Lower lobe of right lung (tissue), 2 donors: ENCODE measurements at regions not wholly inside any gene's neighbourhood (a gene's known extent, or its start where the extent isn't known, plus 50 kb on each side); places are given as distances from the start of the nearest gene placed in this dataset.

Experiments used
- ATAC-seq, 2 donors: fragments of 200-7000 bp; cut with Tn5 transposase; one replicate each; pipeline ENCODE4 v1.9.1; 2020 to 2022; ENCODE audit warnings: mild to moderate bottlenecking in 2 of 2, moderate library complexity in 2 of 2
- DNase-seq: peaks from one replicate; pipeline ENCODE4 v3.0.0-alpha.2; 2020
- H3K27ac ChIP-seq: fragments of 200-600 bp; one replicate; pipeline ENCODE4 v1.8.0; 2022
- H3K27me3 ChIP-seq: fragments of 200-600 bp; one replicate; pipeline ENCODE4 v1.8.0; 2022; ENCODE audit warnings: low read depth
- H3K36me3 ChIP-seq: fragments of 200-600 bp; one replicate; pipeline ENCODE4 v1.8.0; 2022; ENCODE audit warnings: mild to moderate bottlenecking
- H3K4me1 ChIP-seq: fragments of 200-600 bp; one replicate; pipeline ENCODE4 v1.8.0; 2022
- H3K4me3 ChIP-seq: fragments of 200-600 bp; one replicate; pipeline ENCODE4 v1.8.0; 2022; ENCODE audit warnings: mild to moderate bottlenecking
- H3K9me3 ChIP-seq: fragments of 200-600 bp; one replicate; pipeline ENCODE4 v1.8.0; 2022
- intact Hi-C: fragments of 100-400 bp; cut with DNase I; formaldehyde crosslinking; loops from one replicate; pipeline ENCODE4 v1.11.0; 2022
- TF ChIP-seq, protein P1 (sequence below): fragments of 200-600 bp; IDR thresholded peaks from one replicate; pipeline ENCODE4 v1.8.0; 2022; ENCODE audit warnings: antibody characterized with exemption, mild to moderate bottlenecking
- donor health status: DM: no; HTN: yes; CAD: no; lungs with severe emphysema.

DNA sequence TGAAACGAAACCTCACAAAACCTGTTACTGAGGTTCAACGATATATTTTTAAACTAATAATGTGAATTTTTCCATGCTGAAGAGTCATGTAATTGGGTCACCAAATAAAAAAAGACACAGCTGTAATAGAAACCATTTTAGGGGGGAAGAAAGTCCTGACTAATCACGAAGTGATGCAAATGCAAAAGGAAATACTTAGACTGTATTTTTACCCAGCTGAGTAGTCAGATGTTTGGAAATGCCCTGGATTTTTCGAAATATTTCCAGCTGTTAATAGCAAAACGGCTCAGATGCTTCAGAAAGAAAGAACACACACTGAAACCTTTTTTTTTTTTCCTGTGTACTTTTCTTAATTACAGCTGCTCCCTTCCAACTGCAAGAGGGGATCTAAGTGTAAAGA, 210.3 kb downstream of the SETD4 start:
- H3K27me3 ChIP-seq = no peaks in the 10 kb centered on the region
- H3K36me3 ChIP-seq = no peaks in the 10 kb centered on the region
- TF ChIP-seq, protein P1, sequence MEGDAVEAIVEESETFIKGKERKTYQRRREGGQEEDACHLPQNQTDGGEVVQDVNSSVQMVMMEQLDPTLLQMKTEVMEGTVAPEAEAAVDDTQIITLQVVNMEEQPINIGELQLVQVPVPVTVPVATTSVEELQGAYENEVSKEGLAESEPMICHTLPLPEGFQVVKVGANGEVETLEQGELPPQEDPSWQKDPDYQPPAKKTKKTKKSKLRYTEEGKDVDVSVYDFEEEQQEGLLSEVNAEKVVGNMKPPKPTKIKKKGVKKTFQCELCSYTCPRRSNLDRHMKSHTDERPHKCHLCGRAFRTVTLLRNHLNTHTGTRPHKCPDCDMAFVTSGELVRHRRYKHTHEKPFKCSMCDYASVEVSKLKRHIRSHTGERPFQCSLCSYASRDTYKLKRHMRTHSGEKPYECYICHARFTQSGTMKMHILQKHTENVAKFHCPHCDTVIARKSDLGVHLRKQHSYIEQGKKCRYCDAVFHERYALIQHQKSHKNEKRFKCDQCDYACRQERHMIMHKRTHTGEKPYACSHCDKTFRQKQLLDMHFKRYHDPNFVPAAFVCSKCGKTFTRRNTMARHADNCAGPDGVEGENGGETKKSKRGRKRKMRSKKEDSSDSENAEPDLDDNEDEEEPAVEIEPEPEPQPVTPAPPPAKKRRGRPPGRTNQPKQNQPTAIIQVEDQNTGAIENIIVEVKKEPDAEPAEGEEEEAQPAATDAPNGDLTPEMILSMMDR = no peak
- no peaks in the 10 kb centered on the region for H3K9me3 ChIP-seq
- intact Hi-C loops = no loop called here
- no peak overlapping the region for H3K27ac ChIP-seq
- DNase-seq (no peak), ATAC-seq (no peak)
- H3K4me3 ChIP-seq = no peak overlapping the region
- peaks cover 5% of the 10 kb centered on the region for H3K4me1 ChIP-seq

DNA sequence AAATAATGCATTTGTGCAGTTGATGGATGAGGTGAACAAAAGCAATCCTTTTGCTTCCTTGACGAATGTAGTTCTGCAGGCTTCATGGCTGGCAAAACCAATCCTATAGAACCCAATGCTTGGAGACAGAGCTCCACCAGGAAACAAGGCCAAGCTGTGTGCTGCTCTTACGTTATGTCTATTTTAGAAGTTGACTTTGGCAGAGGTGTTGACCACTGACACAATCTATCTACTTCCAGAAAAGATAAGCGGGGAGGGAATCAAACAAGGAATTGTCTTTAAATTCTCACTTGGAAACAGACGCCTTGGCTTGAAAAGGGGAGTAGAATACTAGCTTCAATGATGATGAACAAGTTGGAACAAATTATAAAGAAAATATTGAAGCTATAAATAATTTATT, 211.2 kb downstream of the SETD4 start:
- peaks cover 5% of the 10 kb centered on the region for H3K4me1 ChIP-seq
- no peaks in the 10 kb centered on the region for H3K9me3 ChIP-seq
- H3K4me3 ChIP-seq = no peak overlapping the region
- H3K27me3 ChIP-seq = no peaks in the 10 kb centered on the region
- DNase-seq (no peak), ATAC-seq (no peak)
- intact Hi-C loops = no loop called here
- no peaks in the 10 kb centered on the region for H3K36me3 ChIP-seq
- no peak overlapping the region for H3K27ac ChIP-seq
- TF ChIP-seq, protein P1 = no peak

DNA sequence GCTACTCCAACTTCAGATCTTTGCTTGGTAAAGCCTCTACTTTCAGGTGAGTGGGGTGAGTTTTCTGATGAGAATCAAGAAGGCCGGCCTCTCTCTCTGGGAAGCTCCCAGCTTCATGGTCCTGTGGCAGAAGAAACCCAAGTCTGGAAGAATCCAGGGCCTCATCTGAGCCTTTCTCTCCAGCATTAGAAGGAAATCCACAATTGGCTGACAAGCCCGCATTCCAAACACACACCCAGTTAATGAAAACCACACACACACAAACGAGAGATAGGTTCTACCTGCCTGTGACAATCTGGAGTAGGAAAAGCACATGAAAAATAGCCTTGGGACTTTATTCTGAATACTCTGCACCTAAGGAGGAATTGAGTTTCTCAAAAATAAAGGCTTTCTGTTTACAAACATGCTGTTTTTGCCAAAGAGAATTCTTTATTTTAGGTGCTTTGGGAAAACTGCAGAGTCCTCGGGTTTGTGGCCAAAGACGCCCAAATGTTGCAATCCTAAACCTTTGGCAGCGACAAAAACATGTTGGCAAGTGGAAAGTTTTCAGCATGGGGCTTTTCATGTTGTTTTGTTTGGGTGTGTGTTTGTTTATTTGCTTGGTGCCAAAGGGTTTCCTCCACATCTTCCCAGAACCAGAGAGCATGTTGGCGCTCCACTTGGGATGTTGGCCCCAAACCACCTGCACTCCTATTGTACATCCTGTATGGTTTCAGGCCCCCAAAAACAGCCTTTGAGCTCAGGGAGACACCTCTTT, 216.2 kb downstream of the SETD4 start:
- Histone ChIP-seq H3K27me3 (no peaks in the 10 kb centered on the region), H3K27ac (no peak overlapping the region), H3K9me3 (no peaks in the 10 kb centered on the region), H3K4me1 (no peaks in the 10 kb centered on the region), H3K36me3 (no peaks in the 10 kb centered on the region), H3K4me3 (no peak overlapping the region)
- no peak for ATAC-seq
- TF ChIP-seq, protein P1 = no peak
- DNase-seq = no peak
- intact Hi-C loops = no loop called here

DNA sequence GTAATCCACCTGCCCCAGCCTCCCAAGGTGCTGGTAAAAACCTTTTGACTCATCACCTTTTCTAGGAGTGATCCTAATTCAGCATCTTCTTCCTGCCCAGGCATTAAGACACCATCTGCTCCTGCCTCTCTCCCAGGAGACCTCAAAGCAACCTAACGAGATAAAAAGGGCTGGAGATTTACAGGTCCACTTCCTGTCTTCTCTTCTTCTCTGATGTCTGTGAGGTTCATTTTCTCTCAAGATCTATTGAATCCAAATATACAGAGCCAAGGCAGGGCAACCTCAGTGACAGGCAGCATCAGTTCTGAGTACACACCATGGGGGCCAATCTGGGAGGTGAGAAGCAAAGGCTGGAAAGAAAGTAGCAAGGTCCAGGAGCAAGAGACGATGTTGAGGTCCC, 219.4 kb downstream of the SETD4 start:
- TF ChIP-seq, protein P1 = no peak
- H3K4me3 ChIP-seq = no peak overlapping the region
- H3K27me3 ChIP-seq = no peaks in the 10 kb centered on the region
- no peaks in the 10 kb centered on the region for H3K36me3 ChIP-seq
- ATAC-seq (no peak), DNase-seq (no peak)
- H3K9me3 ChIP-seq = no peaks in the 10 kb centered on the region
- intact Hi-C loops = no loop called here
- no peaks in the 10 kb centered on the region for H3K4me1 ChIP-seq
- no peak overlapping the region for H3K27ac ChIP-seq

DNA sequence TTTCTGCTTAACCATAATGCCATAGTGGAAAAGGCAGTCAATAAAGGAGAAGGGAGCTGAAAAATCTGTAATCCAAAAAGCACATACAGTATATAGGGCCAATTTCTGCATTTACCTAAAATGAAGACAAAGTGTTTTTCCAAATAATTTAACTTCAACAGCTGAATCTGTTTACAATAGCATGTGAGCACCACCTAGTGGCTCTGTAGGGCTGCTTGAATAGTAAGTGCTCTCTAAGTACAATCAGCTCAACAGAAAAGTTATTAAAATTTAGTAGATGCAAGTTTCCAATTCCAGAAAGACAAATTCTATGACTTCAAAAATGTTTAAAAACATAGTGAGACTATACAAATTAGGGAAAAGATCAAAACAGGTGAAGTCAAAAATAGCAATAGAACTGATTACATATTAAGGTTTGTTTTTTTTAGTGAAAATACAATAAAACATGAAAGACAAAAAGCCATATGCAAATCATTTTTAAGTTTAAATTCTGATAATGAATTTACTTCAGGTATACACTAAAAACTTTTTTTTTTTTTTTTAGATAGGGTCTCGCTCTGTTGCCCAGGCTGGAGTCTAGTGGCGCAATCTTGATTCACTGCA, 220.0 kb downstream of the SETD4 start:
- no peak overlapping the region for H3K4me3 ChIP-seq
- ATAC-seq (peak; percentile 68 to 69), DNase-seq (peak; percentile 50)
- H3K36me3 ChIP-seq = no peaks in the 10 kb centered on the region
- H3K4me1 ChIP-seq = no peaks in the 10 kb centered on the region
- H3K27me3 ChIP-seq = no peaks in the 10 kb centered on the region
- no peak overlapping the region for H3K27ac ChIP-seq
- no peaks in the 10 kb centered on the region for H3K9me3 ChIP-seq
- TF ChIP-seq, protein P1 = peak; percentile 85
- intact Hi-C loops = no loop called here
